GM13976 (cell line): ENCODE measurements at regions not wholly inside any gene's neighbourhood (a gene's known extent, or its start where the extent isn't known, plus 50 kb on each side); places are given as distances from the start of the nearest gene placed in this dataset.
"Not testable (repeated sequence)": the region's sequence is repeated elsewhere in the genome, so short reads cannot be mapped to it uniquely, and the experiment has no call there.

Experiments used
- DNase-seq: peaks from one replicate; pipeline ENCODE4 v3.0.0; 2012; ENCODE audit warnings: low spot score
- CTCF ChIP-seq: IDR thresholded peaks from 2 replicates; pipeline ENCODE4 v1.5.1; 2012; ENCODE audit warnings: borderline replicate concordance, mild to moderate bottlenecking; ENCODE audit not compliant: insufficient read depth; ENCODE audit errors: extremely low read depth, missing control alignments, control extremely low read depth
- in situ Hi-C: fragments of 300-500 bp; cut with MboI; formaldehyde crosslinking; loops from one replicate; pipeline ENCODE4 v1.12.0; 2022; ENCODE audit warnings: low sequenced_read_pairs, mixed read lengths, inconsistent platforms; ENCODE audit not compliant: unreplicated experiment

- DNase-seq, result no peak
- TF ChIP-seq CTCF, result no peak
- in situ Hi-C loops, result no loop called here
Observed at GRCh38 chr6:130715058-130715457, 112.1 kb upstream of the SMLR1 start.

GRCh38 chr6:130716466-130716865 lies 110.7 kb upstream of the SMLR1 start:
- no peak for TF ChIP-seq CTCF
- DNase-seq, result no peak
- in situ Hi-C loops, result no loop called here

- TF ChIP-seq CTCF, result no peak
- in situ Hi-C loops, result no loop called here
- no peak for DNase-seq
Observed at GRCh38 chr6:130717657-130718056, 109.5 kb upstream of the SMLR1 start.

GRCh38 chr6:130720076-130720715 lies 107.0 kb upstream of the SMLR1 start:
- in situ Hi-C loops, result no loop called here
- TF ChIP-seq CTCF, result no peak
- no peak for DNase-seq

DNA sequence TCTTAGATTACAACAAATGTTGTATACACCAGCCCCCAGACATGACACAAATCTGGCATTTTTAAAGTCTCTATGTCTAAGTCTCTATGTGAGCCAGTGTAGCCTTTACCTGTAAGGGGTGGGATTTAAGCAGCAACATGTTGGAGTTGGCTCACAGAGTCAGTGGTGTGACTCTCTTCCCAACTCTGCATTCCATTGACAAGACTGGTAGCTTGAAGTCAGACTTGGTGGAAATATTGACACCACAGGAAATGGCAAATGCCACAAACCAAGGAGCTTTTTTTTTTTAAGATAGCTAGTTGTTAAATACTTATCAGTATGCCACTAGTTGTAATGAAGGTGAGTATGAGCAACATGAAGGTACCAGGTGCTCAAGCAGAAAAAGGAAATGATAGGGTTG lies 103.1 kb upstream of the SMLR1 start:
- no peak for TF ChIP-seq CTCF
- DNase-seq, result no peak

DNA sequence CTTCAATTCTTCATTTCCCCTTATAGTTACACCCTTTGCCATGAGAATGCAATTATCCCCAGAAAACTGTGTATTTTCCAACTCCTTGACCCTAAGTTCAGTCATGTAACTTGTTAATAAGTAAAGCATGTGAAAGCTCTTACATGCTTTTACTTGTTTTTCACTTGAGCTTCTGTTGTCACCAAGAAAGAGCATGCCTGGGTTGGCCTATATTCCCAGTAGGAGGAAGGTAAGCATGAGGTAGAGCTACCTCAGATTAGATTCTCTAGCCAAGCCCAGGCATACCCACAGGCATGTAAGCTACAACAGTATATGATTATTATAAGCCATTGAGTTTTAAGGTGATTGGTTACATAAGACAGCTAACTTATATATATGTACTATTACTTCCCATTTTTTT lies 101.7 kb upstream of the SMLR1 start:
- in situ Hi-C loops, result no loop called here
- DNase-seq, result no peak
- TF ChIP-seq CTCF, result no peak

More for the DNA sequence above, 103.1 kb upstream of the SMLR1 start:
- in situ Hi-C loops, result no loop called here

DNA sequence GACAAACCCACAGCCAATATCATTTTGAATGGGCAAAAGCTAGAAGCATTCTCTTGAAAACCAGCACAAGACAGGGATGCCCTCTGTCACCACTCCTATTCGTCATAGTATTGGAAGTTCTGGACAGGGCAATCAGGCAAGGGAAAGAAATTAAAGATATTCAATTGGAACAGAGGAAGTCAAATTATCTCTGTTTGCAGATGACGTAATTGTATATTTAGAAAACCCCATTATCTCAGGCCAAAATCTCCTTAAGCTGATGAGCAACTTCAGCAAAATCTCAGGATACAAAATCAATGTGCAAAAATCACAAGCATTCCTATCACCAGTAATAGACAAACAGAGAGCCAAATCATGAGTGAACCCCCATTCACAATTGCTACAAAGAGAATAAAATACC lies 99.1 kb upstream of the SMLR1 start:
- DNase-seq, in situ Hi-C loops: not testable (repeated sequence)
